ENCODE measurements at regions not wholly inside any gene's neighbourhood (a gene's known extent, or its start where the extent isn't known, plus 50 kb on each side); places are given as distances from the start of the nearest gene placed in this dataset.

DNA sequence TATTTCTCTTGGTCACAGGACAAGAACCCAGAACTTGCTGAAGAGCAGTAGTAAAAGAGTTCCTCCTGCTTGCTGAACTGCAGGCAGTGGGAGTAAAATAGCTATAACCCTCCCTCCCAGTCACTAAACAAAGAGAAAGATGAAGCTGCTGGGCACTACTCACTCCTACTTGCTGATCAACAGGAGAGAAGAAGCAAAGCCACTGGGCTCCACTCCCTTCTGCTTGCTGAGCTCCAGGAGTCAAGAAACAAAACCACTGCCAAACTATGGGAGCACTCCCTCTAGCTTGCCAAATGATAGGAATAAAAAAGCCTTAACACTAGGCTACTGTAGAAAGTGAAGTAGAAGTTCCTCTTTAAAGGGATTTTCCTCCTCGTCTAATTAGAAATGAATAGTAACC lies 155.3 kb downstream of the RASSF9 start:
- TF ChIP-seq POLR2A (IDR thresholded peaks at IDR 0.05; ENCODE audit: extremely low read depth, insufficient read length) (no peak), MYC (IDR thresholded peaks at IDR 0.05; ENCODE audit: low read depth, low read length) (no peak), CTCF (IDR thresholded peaks at IDR 0.05; ENCODE audit: low read depth, low read length) (no peak)
- TF ChIP-seq, protein P1, sequence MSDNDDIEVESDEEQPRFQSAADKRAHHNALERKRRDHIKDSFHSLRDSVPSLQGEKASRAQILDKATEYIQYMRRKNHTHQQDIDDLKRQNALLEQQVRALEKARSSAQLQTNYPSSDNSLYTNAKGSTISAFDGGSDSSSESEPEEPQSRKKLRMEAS (IDR thresholded peaks at IDR 0.05; ENCODE audit: low read depth, low read length) = no peak
- no peak for DNase-seq (ENCODE audit: low read depth)
- H3K4me3 ChIP-seq (ENCODE audit: low read depth, low read length) = no peak overlapping the region

DNA sequence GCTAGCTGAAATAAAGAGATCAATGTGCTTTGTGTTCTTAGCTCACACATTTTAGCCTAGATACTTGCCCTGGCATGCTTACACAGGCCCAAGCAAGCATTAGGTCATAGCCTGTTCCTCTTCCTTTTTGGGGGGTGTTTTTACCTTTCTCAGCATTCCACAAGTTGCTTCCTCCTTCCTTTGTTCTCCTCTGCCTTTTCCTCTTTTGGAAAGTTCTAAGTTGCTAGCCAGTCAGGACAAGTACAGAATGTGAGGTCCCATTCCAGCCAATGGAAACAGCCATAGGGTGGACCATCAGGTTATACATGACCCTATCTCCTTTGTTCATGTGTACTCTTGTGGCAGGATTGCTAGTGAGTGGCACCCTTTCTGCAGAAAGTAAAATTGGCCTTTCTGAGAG lies 154.9 kb downstream of the RASSF9 start:
- no peak for TF ChIP-seq POLR2A (IDR thresholded peaks at IDR 0.05; ENCODE audit: extremely low read depth, insufficient read length)
- no peak for TF ChIP-seq MYC (IDR thresholded peaks at IDR 0.05; ENCODE audit: low read depth, low read length)
- TF ChIP-seq, protein P1 (IDR thresholded peaks at IDR 0.05; ENCODE audit: low read depth, low read length) = no peak
- no peak for TF ChIP-seq CTCF (IDR thresholded peaks at IDR 0.05; ENCODE audit: low read depth, low read length)
- H3K4me3 ChIP-seq (ENCODE audit: low read depth, low read length) = no peak overlapping the region
- DNase-seq (ENCODE audit: low read depth) = no peak

DNA sequence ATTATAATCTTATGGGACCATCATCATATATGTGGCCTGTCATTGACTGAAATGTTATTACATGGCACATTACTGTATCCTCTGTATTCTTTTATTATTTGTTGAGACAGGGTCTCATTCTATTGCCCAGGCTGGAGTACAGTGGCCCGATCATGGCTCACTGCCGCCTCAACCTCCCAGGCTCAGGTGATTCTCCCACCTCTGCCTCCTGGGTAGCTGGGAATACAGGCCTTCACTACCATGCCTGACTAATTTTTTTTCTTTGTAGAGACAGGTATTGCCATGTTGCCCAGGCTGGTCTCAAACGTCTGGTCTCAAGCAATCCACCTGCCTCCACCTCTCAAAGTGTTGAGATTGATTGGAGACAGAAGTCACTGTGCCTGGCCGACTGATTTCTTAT lies 153.2 kb downstream of the RASSF9 start:
- TF ChIP-seq CTCF (IDR thresholded peaks at IDR 0.05; ENCODE audit: low read depth, low read length) = no peak
- TF ChIP-seq, protein P1 (IDR thresholded peaks at IDR 0.05; ENCODE audit: low read depth, low read length) = no peak

GRCh38 chr12:85688837-85689236 lies 147.4 kb downstream of the RASSF9 start:
- no peak overlapping the region for H3K4me3 ChIP-seq (ENCODE audit: low read depth, low read length)
- TF ChIP-seq, protein P1 (IDR thresholded peaks at IDR 0.05; ENCODE audit: low read depth, low read length) = no peak
- TF ChIP-seq POLR2A (IDR thresholded peaks at IDR 0.05; ENCODE audit: extremely low read depth, insufficient read length) (no peak), MYC (IDR thresholded peaks at IDR 0.05; ENCODE audit: low read depth, low read length) (no peak), CTCF (IDR thresholded peaks at IDR 0.05; ENCODE audit: low read depth, low read length) (no peak)
- DNase-seq (ENCODE audit: low read depth) = no peak

More for the DNA sequence above, 153.2 kb downstream of the RASSF9 start:
- H3K4me3 ChIP-seq (ENCODE audit: low read depth, low read length) = no peak overlapping the region
- no peak for DNase-seq (ENCODE audit: low read depth)

GRCh38 chr12:85690146-85690545 lies 146.1 kb downstream of the RASSF9 start:
- DNase-seq (ENCODE audit: low read depth) = no peak
- no peak overlapping the region for H3K4me3 ChIP-seq (ENCODE audit: low read depth, low read length)
- TF ChIP-seq POLR2A (IDR thresholded peaks at IDR 0.05; ENCODE audit: extremely low read depth, insufficient read length) (no peak), CTCF (IDR thresholded peaks at IDR 0.05; ENCODE audit: low read depth, low read length) (no peak), MYC (IDR thresholded peaks at IDR 0.05; ENCODE audit: low read depth, low read length) (no peak)
- TF ChIP-seq, protein P1 (IDR thresholded peaks at IDR 0.05; ENCODE audit: low read depth, low read length) = no peak
